Tibial artery (tissue), 4 donors: ENCODE measurements at regions not wholly inside any gene's neighbourhood (a gene's known extent, or its start where the extent isn't known, plus 50 kb on each side); places are given as distances from the start of the nearest gene placed in this dataset.

Experiments used
- DNase-seq, 2 donors: peaks; one replicate each; pipeline ENCODE4 v3.0.0-alpha.2; 2019
- H3K27ac ChIP-seq, 2 donors: fragments of 200-600 bp; sonication (generic) in 1 of 2; 1 replicate in 1 of 2; 2 replicates in 1 of 2; pipeline ENCODE4 v1.5.1; 2018 to 2019; ENCODE audit warnings: mild to moderate bottlenecking in 1 of 2
- H3K27me3 ChIP-seq, 2 donors: fragments of 200-600 bp; sonication (generic) in 1 of 2; one replicate each; pipeline versions ENCODE4 v1.5.1 to v1.6.0; 2016 to 2019
- H3K36me3 ChIP-seq, 3 donors: fragments of 200-600 bp; sonication (generic) in 2 of 3; one replicate each; pipeline ENCODE4 v1.5.1; 2016 to 2019; ENCODE audit warnings: mild to moderate bottlenecking in 2 of 3
- H3K4me1 ChIP-seq, 4 donors: fragments of 200-600 bp; sonication (generic) in 2 of 4; 1 replicate in 3 of 4; 2 replicates in 1 of 4; pipeline ENCODE4 v1.5.1; 2016 to 2019
- H3K4me3 ChIP-seq, 2 donors: fragments of 200-600 bp; sonication (generic) in 1 of 2; 1 replicate in 1 of 2; 2 replicates in 1 of 2; pipeline ENCODE4 v1.5.1; 2018 to 2019; ENCODE audit warnings: mild to moderate bottlenecking in 2 of 2
- H3K9me3 ChIP-seq, 3 donors: fragments of 200-600 bp; sonication (generic) in 1 of 3; one replicate each; pipeline ENCODE4 v1.5.1; 2016 to 2019
- intact Hi-C: fragments of 100-400 bp; cut with DNase I; formaldehyde crosslinking; loops from one replicate; pipeline ENCODE4 v1.15.0; 2023; ENCODE audit warnings: low total_unique reads
- TF ChIP-seq, protein P1 (sequence below), 2 experiments: fragments of 200-600 bp in 1 of 2; fragments of 450-650 bp in 1 of 2; IDR thresholded peaks; one replicate each; pipeline ENCODE4 v1.5.1; 2017 to 2019; ENCODE audit warnings: antibody characterized with exemption in 2 of 2, mild to moderate bottlenecking in 1 of 2, moderate library complexity in 1 of 2

GRCh38 chr6:6884193-6884627 lies 223.6 kb upstream of the RREB1 start:
- Histone ChIP-seq H3K27me3 (no peaks in the 10 kb centered on the region), H3K4me1 (no peaks in the 10 kb centered on the region), H3K36me3 (no peaks in the 10 kb centered on the region), H3K4me3 (no peak overlapping the region), H3K9me3 (no peaks in the 10 kb centered on the region), H3K27ac (no peak overlapping the region)
- DNase-seq = no peak
- TF ChIP-seq, protein P1, sequence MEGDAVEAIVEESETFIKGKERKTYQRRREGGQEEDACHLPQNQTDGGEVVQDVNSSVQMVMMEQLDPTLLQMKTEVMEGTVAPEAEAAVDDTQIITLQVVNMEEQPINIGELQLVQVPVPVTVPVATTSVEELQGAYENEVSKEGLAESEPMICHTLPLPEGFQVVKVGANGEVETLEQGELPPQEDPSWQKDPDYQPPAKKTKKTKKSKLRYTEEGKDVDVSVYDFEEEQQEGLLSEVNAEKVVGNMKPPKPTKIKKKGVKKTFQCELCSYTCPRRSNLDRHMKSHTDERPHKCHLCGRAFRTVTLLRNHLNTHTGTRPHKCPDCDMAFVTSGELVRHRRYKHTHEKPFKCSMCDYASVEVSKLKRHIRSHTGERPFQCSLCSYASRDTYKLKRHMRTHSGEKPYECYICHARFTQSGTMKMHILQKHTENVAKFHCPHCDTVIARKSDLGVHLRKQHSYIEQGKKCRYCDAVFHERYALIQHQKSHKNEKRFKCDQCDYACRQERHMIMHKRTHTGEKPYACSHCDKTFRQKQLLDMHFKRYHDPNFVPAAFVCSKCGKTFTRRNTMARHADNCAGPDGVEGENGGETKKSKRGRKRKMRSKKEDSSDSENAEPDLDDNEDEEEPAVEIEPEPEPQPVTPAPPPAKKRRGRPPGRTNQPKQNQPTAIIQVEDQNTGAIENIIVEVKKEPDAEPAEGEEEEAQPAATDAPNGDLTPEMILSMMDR (IDR thresholded peaks at IDR 0.05) = no peak
- intact Hi-C loops = no loop called here

- intact Hi-C loops = no loop called here
- TF ChIP-seq, protein P1 (IDR thresholded peaks at IDR 0.05) = no peak
- DNase-seq = no peak
- Histone ChIP-seq H3K9me3 (no peaks in the 10 kb centered on the region), H3K27me3 (no peaks in the 10 kb centered on the region), H3K27ac (no peak overlapping the region), H3K36me3 (no peaks in the 10 kb centered on the region), H3K4me3 (no peak overlapping the region), H3K4me1 (no peaks in the 10 kb centered on the region)
These were observed 222.8 kb upstream of the RREB1 start for GRCh38 chr6:6884916-6885315.

GRCh38 chr6:6885521-6886170 lies 222.1 kb upstream of the RREB1 start:
- Histone ChIP-seq H3K27ac (no peak overlapping the region), H3K9me3 (no peaks in the 10 kb centered on the region), H3K4me3 (no peak overlapping the region), H3K27me3 (no peaks in the 10 kb centered on the region), H3K36me3 (no peaks in the 10 kb centered on the region), H3K4me1 (no peaks in the 10 kb centered on the region)
- TF ChIP-seq, protein P1 (IDR thresholded peaks at IDR 0.05) = no peak
- peak; percentile 67 to 75 for DNase-seq
- intact Hi-C loops = no loop called here

DNA sequence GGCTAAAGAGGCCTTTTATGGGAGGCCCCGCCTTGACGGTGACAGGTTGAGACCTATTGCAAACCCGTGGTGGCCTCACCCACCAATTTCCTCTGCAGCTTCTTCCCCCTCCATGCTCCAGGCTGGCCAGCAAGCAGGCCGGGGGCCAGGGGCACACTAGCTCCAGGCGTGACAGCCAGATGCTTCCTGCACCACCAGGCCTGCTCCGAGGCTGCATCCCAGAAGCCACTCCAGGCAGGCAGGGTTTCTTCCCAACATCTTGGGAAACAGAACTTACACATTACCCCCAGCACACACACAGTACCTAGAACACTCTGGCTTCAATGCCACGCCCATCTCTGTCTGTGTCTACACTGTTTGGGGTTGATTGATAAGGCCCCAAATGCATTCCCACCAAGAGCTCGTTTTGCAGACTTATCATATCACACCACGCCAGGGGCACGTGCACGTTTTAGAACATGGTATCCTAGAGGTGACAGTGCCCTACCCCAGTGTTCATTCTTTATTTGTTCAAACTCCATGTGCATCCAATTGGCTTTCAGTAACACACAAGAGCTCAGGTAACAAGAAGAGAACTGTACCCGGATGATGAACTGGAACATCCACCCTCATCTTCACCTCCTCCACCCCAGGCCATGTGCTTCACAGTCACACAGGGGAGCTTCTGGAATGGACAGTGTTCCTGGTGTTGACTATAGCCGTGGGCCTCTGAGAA lies 221.4 kb upstream of the RREB1 start:
- peak in 1 of 2 donors; percentile 31 for DNase-seq
- H3K27ac ChIP-seq = no peak overlapping the region
- no peaks in the 10 kb centered on the region for H3K4me1 ChIP-seq

DNA sequence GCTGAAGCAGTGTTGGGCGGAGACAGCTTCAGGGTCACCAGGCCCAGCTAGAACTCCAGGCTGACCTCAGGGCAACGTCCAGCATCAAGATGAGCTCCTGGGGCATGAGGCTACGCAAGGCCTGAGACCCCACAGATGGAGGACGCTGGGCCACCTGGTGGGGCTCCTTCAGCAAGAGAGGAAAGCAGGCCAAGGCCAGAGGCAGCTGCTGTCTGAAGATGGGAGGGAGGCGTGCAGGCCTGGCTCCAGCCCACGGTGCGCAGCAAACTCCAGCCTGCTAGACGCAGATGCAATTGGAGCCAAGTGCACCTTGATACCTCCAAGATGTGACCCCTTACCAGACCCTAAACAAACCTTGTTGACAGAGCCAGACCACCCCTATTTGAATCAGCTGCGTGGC lies 220.9 kb upstream of the RREB1 start:
- intact Hi-C loops = no loop called here
- H3K4me1 ChIP-seq = no peaks in the 10 kb centered on the region
- H3K27me3 ChIP-seq = no peaks in the 10 kb centered on the region
- no peaks in the 10 kb centered on the region for H3K9me3 ChIP-seq
- TF ChIP-seq, protein P1 (IDR thresholded peaks at IDR 0.05) = no peak
- DNase-seq = no peak
- no peaks in the 10 kb centered on the region for H3K36me3 ChIP-seq
- H3K4me3 ChIP-seq = no peak overlapping the region
- H3K27ac ChIP-seq = no peak overlapping the region

More for the DNA sequence above, 221.4 kb upstream of the RREB1 start:
- intact Hi-C loops = no loop called here
- Histone ChIP-seq H3K4me3 (no peak overlapping the region), H3K36me3 (no peaks in the 10 kb centered on the region), H3K9me3 (no peaks in the 10 kb centered on the region), H3K27me3 (no peaks in the 10 kb centered on the region)
- TF ChIP-seq, protein P1 (IDR thresholded peaks at IDR 0.05) = no peak
